C4-2B (cell line): ENCODE measurements at regions not wholly inside any gene's neighbourhood (a gene's known extent, or its start where the extent isn't known, plus 50 kb on each side); places are given as distances from the start of the nearest gene placed in this dataset.

Source experiments
- ZFX ChIP-seq: fragments of 450-650 bp; IDR thresholded peaks from 2 replicates; pipeline ENCODE4 v1.6.1; 2017
- TF ChIP-seq, protein P1 (sequence below): fragments of 450-650 bp; conservative IDR thresholded peaks from 2 replicates; pipeline ENCODE4 v1.5.1; 2017; ENCODE audit warnings: mild to moderate bottlenecking

DNA sequence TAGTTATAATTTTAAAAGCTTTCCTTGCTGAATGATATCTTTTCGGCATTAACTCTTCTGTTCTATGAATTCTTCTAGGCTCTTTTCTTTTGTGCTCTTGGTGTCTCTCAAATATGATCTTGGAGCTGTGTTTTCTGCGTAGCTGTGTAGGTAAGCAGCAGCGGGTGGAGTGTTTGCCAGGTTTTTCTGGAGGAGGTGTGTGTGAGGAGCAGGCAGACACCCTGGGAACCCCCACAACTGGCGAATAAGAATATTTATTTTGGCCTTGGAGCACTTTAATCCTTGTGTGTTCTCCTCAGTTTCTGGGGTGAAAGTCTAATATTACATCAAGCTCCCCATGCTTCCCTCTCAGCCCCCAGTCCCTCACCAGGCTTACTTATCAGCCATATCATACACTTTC is 232.0 kb upstream of the FANCL start:
- TF ChIP-seq, protein P1, sequence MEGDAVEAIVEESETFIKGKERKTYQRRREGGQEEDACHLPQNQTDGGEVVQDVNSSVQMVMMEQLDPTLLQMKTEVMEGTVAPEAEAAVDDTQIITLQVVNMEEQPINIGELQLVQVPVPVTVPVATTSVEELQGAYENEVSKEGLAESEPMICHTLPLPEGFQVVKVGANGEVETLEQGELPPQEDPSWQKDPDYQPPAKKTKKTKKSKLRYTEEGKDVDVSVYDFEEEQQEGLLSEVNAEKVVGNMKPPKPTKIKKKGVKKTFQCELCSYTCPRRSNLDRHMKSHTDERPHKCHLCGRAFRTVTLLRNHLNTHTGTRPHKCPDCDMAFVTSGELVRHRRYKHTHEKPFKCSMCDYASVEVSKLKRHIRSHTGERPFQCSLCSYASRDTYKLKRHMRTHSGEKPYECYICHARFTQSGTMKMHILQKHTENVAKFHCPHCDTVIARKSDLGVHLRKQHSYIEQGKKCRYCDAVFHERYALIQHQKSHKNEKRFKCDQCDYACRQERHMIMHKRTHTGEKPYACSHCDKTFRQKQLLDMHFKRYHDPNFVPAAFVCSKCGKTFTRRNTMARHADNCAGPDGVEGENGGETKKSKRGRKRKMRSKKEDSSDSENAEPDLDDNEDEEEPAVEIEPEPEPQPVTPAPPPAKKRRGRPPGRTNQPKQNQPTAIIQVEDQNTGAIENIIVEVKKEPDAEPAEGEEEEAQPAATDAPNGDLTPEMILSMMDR, result no peak
- TF ChIP-seq ZFX, result no peak
